ENCODE measurements at regions not wholly inside any gene's neighbourhood (a gene's known extent, or its start where the extent isn't known, plus 50 kb on each side); places are given as distances from the start of the nearest gene placed in this dataset.

GRCh38 chr15:93289941-93290617, 201.1 kb upstream of the RGMA start:
- TF ChIP-seq CTCF (IDR thresholded peaks at IDR 0.05 in 4 of 5, conservative IDR thresholded peaks at IDR 0.05 in 1 of 5) (no peak), POLR2A (IDR thresholded peaks at IDR 0.05) (no peak)

All from gastrocnemius medialis (tissue), 4 donors.